Muscle of back (tissue), 3 donors: ENCODE measurements at regions not wholly inside any gene's neighbourhood (a gene's known extent, or its start where the extent isn't known, plus 50 kb on each side); places are given as distances from the start of the nearest gene placed in this dataset.

ENCODE experiments used
- DNase-seq, 3 donors: peaks; one replicate each; pipeline versions ENCODE4 v3.0.0 to v3.0.0-alpha.2; 2013

GRCh38 chr4:111855308-111855707 lies 289.9 kb upstream of the FAM241A start:
- no peak for DNase-seq

DNA sequence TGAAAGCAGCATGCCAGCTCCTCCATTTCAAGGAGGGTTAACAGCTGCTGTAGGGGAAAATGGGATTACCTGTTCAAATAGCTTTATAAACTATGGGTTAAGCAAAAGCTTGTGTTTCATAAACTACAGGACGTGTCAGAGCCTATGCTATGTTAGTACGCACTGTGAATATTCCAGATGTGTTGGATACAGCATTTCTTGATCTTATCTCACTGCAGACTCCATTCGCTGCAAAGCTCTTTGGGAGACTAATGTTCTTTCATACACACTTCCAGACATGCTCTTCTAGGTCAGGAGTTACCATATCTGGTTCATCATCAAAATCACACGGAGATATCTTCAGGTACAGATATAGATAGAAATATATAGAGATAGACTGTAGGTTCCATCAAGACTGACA lies 281.2 kb upstream of the FAM241A start:
- no peak for DNase-seq

DNA sequence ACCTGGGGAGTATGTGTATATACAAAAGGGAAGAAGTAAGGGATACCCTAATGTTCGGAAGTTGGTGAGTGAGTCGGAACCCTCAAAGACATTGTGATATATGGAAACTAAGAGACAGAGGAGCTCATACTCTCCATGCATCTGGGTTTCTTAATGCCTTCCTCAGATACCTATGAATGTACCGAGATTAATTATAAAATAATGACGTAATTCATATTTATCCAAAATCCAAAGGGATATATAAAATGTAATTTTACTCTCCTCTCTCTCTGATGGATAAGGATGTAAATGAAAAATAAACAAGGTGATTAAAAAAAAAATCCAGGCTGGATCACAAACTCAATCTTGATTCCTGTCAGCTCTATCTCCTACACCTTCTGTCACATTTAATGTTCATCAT lies 275.9 kb upstream of the FAM241A start:
- DNase-seq: no peak

- DNase-seq: no peak
Observed at GRCh38 chr4:111871802-111872201, 273.5 kb upstream of the FAM241A start.

DNA sequence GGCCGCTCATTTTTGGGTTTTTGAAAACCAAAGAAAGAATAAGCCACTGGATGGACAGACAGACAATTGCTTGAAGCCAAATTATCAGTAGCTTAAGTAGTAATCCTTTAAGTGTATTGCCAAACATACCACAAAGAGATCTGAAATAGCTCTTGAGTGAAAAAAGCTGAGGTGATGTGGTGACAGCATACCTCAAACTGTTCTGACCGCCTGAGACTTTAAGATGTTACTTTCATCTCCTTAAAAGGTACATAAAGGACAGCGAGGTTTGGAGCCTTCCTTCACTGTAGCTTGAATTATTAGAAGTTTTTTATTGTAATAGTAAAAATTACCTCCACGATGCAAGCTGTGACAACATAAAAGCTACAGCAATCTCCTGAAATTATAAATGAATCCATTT lies 271.5 kb upstream of the FAM241A start:
- DNase-seq: no peak

DNA sequence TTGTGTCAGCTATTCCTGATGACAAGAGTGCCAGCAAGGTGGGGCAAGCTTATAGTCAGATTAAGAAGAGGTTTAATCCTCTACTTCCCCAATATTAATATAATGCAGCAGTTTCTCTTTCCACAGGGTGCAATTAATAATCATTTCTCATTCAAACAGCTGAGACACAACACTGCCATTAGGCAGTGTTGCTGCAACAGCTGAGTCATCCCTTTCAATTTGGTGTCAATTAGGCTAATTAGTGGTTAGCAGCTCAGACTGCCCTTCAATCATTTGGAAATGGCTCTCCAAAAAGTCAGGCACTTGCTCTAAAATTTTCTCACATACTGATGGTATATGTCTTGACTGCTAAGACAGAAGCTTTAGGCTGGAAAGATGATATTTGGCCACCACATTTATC lies 265.7 kb upstream of the FAM241A start:
- DNase-seq: no peak

DNA sequence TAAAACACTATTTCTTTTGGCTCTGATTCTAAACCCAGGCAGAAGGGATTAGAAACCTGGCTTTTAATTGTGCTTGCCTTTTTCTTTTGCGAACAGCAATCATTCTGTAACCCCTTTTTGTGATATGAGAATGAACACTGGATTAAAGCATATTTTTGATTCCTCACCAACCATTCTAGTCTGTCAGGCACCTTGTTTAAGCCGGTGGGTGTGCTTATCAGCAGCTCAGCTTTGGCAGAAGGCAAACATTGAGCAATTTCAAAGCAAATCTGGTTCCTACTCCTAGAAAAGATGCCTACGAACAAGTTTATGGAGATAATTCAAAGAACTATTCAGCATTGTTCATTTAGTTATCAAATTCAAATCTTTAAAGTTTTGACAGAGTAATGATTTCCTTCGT lies 265.1 kb upstream of the FAM241A start:
- no peak for DNase-seq

DNA sequence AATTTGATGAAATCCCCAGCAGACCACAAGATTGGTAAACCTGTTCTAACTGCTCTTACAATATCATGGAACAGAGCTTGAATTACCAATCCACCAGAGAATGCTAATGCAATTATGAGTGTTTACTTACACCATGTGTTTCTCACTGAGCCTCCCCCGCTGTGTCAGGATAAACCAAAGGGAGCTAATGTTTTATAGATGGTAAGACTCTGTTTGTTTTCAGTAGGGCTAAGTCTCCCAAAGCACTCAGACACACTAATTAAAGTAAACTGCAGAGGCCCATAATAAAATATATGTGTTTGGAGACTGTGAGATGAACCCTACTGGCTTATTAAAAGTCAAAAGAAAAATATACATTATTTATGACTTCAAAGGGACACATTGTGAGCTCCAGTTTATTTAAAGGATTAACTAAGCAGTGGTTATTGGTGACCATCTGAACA lies 261.7 kb upstream of the FAM241A start:
- DNase-seq: no peak

- no peak for DNase-seq
Observed at GRCh38 chr4:111890412-111890811, 254.8 kb upstream of the FAM241A start.

- DNase-seq: no peak
Observed at GRCh38 chr4:111905511-111905910, 239.7 kb upstream of the FAM241A start.

- no peak for DNase-seq
Observed at GRCh38 chr4:111919639-111920038, 225.6 kb upstream of the FAM241A start.

DNA sequence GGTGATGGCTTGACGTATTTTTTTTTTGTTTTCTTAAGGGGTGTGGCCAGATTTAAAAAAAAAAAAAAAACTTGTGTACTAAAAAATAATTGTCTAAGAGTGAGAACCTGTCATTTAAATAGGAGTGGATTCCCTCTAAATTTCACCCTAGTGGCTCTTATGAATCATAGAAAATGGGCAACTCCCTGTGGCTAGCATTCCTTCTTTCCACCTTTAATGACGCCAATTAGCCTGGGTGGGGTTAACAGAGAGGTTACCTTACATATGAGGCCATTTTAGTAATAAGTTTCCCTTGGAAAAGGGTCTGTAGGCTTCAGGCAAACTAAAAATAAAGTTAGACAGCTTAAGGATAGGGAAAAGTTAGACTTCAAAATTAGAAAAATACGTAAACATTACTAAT lies 223.5 kb upstream of the FAM241A start:
- DNase-seq: no peak

DNA sequence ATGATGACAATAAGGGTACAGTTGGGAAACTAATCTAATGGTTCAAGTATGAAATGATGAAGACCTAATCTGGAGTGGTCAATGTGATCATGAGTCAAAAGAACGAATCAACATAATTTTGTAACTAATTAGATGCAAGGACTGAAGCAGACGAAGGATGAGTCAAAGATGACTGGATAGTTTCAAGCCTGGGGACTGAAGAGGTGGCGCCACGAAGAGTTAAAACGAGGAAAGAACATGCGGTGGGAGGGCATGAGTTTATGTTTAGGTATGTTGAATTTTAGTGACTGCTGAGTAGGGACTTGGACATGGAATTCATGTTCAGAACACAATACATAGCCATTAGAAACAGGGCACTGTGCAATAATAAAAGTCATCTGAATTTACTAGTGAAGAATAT lies 221.5 kb upstream of the FAM241A start:
- peak in 1 of 3 donors; percentile 69 for DNase-seq

DNA sequence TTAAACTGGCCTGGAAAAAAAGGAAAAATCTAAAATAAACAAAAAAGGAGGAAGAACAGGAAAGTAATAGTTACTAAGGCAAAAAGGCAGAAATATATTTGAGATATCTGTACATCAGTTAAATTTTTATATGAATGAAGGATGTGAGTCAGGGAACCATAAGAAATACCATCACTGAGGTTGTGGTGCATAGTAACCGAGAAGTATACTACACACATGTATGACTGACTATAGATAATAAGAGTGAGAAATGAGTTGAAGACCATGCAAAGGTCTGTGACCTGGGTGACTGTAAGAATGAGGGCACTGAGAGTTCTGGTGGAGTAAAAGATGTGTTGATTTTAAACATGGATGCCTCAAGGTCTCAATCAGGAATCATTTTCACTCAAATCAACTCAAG lies 220.6 kb upstream of the FAM241A start:
- DNase-seq: no peak

- no peak for DNase-seq
Observed at GRCh38 chr4:111930659-111931058, 214.6 kb upstream of the FAM241A start.

- DNase-seq: no peak
Observed at GRCh38 chr4:111933703-111934102, 211.6 kb upstream of the FAM241A start.

GRCh38 chr4:111934314-111934713 lies 210.9 kb upstream of the FAM241A start:
- DNase-seq: no peak

- DNase-seq: peak in 2 of 3 donors; percentile 9 to 32
Observed at GRCh38 chr4:111937368-111937767, 207.9 kb upstream of the FAM241A start.

DNA sequence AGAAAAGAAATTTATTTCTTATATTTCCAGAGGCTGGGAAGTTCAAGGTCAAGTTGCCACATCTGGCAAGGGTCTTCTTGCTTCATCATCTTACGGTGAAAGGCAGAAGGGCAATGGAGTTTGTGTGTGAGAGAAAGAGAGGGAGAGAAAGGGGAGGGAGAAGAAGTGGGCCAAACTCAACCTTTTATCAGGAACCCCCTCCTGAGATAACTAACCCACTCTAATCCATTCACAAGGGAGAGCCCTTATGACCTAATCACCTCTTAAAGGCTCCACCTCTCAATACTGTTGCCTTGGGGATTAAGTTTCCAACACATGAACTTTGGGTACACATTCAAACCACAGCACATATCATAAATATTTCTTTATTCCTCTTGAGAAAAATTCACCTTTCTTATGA lies 203.3 kb upstream of the FAM241A start:
- DNase-seq: no peak

DNA sequence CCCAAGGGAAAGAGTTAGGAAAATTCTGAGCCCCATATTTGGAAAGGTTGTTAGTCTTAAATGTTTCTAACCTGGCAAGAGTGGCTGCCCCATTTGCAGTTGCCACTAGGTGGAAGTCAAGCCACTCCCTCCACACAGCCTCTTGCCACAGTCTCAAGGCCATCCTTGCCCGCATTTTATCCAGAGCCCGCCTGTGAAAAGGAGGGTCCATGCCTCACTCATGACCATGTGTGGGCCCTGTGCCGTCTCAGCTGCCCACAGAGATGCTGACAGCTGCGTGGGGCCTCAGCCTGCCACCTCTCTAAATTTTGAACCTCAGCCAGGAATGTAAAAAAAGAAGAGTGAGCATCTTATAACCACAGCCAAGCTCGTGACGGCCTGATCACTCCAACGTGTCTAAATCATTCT lies 201.5 kb upstream of the FAM241A start:
- peak in 2 of 3 donors; percentile 6 to 23 for DNase-seq

- no peak for DNase-seq
Observed at GRCh38 chr4:111945014-111945413, 200.2 kb upstream of the FAM241A start.

GRCh38 chr4:111946800-111947199 lies 198.5 kb upstream of the FAM241A start:
- DNase-seq: no peak

DNA sequence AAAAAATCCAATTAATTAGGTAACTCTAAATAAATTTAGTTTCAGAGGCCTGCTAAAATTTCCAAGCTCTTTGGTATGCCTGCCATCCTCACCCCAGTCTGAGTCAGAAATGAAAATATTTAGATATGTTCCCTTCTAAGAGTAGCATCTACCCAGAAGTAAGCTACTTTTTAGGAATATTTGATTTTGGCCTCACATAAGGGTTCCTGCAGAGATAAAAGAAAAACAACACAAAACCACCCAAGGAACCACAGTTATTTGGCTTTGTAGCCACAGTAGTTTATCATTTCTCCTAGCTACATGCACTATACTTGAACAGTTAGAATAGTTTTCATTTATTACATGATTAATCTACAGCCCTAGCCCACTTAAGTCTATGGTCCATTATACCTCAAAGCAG lies 192.6 kb upstream of the FAM241A start:
- DNase-seq: peak in 1 of 3 donors; percentile 33

DNA sequence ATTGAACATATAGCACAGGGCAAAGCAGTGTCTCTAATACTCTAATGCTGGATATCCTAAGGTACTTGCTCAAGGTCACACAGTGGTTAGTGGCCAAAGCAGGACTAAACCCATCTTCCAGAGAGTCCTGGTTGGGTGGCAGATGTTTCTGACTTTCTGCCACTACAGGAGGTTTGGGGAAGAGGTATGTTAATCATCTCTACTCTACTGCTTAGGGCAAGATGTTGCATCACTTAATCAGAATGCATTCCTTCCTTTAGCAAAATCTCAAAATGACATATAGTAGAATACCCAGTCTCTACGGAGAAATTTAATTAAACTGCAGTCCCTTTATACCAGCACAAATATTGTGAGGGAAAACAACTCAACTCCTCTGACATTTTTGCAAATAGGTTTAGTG lies 190.7 kb upstream of the FAM241A start:
- no peak for DNase-seq

- no peak for DNase-seq
Observed at GRCh38 chr4:111955001-111955400, 190.3 kb upstream of the FAM241A start.
